C4-2B (cell line): ENCODE measurements at regions not wholly inside any gene's neighbourhood (a gene's known extent, or its start where the extent isn't known, plus 50 kb on each side); places are given as distances from the start of the nearest gene placed in this dataset.

Experiments
- CTCF ChIP-seq: fragments of 450-650 bp; conservative IDR thresholded peaks from 2 replicates; pipeline ENCODE4 v1.5.1; 2017; ENCODE audit warnings: mild to moderate bottlenecking
- ZFX ChIP-seq: fragments of 450-650 bp; IDR thresholded peaks from 2 replicates; pipeline ENCODE4 v1.6.1; 2017

DNA sequence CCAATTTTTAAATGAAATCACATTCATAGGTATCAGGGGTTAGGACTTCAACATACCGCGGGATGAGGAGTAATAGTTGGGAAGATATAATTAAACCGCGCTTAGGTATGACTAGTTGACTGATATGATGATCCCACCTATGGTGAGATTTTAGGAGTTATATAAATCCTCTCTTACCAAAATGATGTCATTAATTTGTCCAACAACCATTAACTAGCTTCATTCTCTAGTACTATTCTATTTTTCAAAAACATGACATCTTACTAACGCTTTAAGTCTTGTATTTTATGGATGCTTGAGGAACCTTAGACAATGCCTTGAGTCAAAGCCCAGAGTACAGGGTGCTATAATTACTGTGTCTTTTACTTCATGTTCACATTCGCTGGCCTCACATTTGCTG lies 59.6 kb upstream of the PIK3R1 start:
- no peak for TF ChIP-seq CTCF
- no peak for TF ChIP-seq ZFX
